ENCODE measurements at regions not wholly inside any gene's neighbourhood (a gene's known extent, or its start where the extent isn't known, plus 50 kb on each side); places are given as distances from the start of the nearest gene placed in this dataset.
"Not testable (repeated sequence)": the region's sequence is repeated elsewhere in the genome, so short reads cannot be mapped to it uniquely, and the experiment has no call there.

GRCh38 chr1:170448661-170449158 is 83.3 kb upstream of the GORAB start:
- no peaks in the 10 kb centered on the region for H3K4me1 ChIP-seq (ENCODE audit: control insufficient read depth in 3 of 3, insufficient read depth in 2 of 3, low read depth in 1 of 3, low read length in 2 of 3)
- DNase-seq = no peak
- no peaks in the 10 kb centered on the region for H3K27me3 ChIP-seq (ENCODE audit: control insufficient read depth in 3 of 3, insufficient read depth in 3 of 3, low read length in 3 of 3)
- no peak overlapping the region for H3K4me3 ChIP-seq (ENCODE audit: low read depth in 1 of 3, low read length in 3 of 3)
- no peaks in the 10 kb centered on the region for H3K9me3 ChIP-seq (ENCODE audit: control insufficient read depth in 2 of 2, insufficient read depth in 1 of 2, low read depth in 1 of 2, low read length in 1 of 2)
- FAIRE-seq = no peak
- no peak overlapping the region for H3K27ac ChIP-seq (ENCODE audit: low read depth in 1 of 3, low read length in 2 of 3)
- no peaks in the 10 kb centered on the region for H3K36me3 ChIP-seq (ENCODE audit: control insufficient read depth in 3 of 3, insufficient read depth in 2 of 3, low read depth in 1 of 3, low read length in 3 of 3)

DNA sequence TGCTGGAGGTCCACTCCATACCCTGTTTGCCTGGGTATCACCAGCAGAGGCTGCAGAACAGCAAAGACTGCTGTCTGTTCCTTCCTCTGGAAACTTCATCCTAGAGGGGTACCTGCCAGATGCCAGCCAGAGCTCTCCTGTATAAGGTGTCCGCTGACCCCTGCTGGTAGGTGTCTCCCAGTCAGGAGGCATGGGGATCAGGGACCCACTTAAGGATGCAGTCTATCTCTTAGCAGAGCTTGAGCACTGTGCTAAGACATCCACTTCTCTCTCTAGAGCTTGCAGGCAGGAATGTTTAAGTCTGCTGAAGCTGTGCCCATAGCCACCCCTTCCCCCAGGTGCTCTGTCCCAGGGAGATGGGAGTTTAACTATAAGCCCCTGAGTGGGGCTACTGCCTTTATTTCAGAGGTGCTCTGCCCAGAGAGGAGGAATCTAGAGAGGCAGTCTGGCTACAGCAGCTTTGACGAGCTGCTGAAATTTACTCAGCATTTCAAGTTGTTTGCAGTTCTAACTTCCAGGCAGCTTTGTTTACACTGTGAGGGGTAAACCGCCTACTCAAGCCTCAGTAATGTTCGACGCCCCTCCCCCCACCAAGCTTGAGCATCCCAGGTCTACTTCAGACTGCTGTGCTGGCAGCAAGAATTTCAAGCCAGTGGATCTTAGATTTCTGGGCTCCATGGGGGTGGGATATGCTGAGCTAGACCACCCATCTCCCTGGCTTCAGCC is 74.5 kb upstream of the GORAB start:
- H3K9me3 ChIP-seq (ENCODE audit: control insufficient read depth in 2 of 2, insufficient read depth in 1 of 2, low read depth in 1 of 2, low read length in 1 of 2); H3K4me1 ChIP-seq (ENCODE audit: control insufficient read depth in 3 of 3, insufficient read depth in 2 of 3, low read depth in 1 of 3, low read length in 2 of 3); FAIRE-seq; H3K27ac ChIP-seq (ENCODE audit: low read depth in 1 of 3, low read length in 2 of 3); H3K36me3 ChIP-seq (ENCODE audit: control insufficient read depth in 3 of 3, insufficient read depth in 2 of 3, low read depth in 1 of 3, low read length in 3 of 3); H3K4me3 ChIP-seq (ENCODE audit: low read depth in 1 of 3, low read length in 3 of 3); H3K27me3 ChIP-seq (ENCODE audit: control insufficient read depth in 3 of 3, insufficient read depth in 3 of 3, low read length in 3 of 3): not testable (repeated sequence)
- 45 to 62% (median 48%) methylated on average over 5 of the region's 5 CpGs for WGBS, 3 donors
- peak; percentile 1 to 23 for DNase-seq

DNA sequence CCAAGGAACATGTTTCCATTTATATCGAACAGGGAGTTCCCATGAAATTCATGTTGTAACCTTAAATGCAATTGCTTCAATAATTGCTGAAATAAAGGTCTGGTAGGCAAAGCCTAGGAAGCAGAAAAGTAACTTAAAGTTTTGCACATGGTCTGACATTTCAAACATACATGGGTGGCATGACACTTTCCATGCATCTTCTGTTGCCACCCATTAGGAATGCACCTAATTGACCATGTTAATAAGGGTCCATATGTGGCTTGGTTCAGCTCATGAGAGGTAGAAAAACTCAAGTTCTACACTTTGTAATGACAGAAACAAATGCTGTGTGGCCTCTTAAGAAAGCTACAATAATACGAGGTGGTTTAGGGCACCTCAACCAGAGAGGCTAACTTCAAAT is 72.0 kb upstream of the GORAB start:
- FAIRE-seq (no peak), DNase-seq (no peak)
- H3K27me3 ChIP-seq (ENCODE audit: control insufficient read depth in 3 of 3, insufficient read depth in 3 of 3, low read length in 3 of 3) = no peaks in the 10 kb centered on the region
- WGBS, 3 donors = 38 to 42% (median 39%) methylated on average over 2 of the region's 2 CpGs
- H3K27ac ChIP-seq (ENCODE audit: low read depth in 1 of 3, low read length in 2 of 3) = no peak overlapping the region
- H3K36me3 ChIP-seq (ENCODE audit: control insufficient read depth in 3 of 3, insufficient read depth in 2 of 3, low read depth in 1 of 3, low read length in 3 of 3) = no peaks in the 10 kb centered on the region
- no peaks in the 10 kb centered on the region for H3K9me3 ChIP-seq (ENCODE audit: control insufficient read depth in 2 of 2, insufficient read depth in 1 of 2, low read depth in 1 of 2, low read length in 1 of 2)
- no peak overlapping the region for H3K4me3 ChIP-seq (ENCODE audit: low read depth in 1 of 3, low read length in 3 of 3)
- H3K4me1 ChIP-seq (ENCODE audit: control insufficient read depth in 3 of 3, insufficient read depth in 2 of 3, low read depth in 1 of 3, low read length in 2 of 3) = no peaks in the 10 kb centered on the region

- 67 to 72% (median 70%) methylated on average over 2 of the region's 2 CpGs for WGBS, 3 donors
- Histone ChIP-seq H3K4me3 (ENCODE audit: low read depth in 1 of 3, low read length in 3 of 3) (no peak overlapping the region), H3K36me3 (ENCODE audit: control insufficient read depth in 3 of 3, insufficient read depth in 2 of 3, low read depth in 1 of 3, low read length in 3 of 3) (no peaks in the 10 kb centered on the region), H3K27me3 (ENCODE audit: control insufficient read depth in 3 of 3, insufficient read depth in 3 of 3, low read length in 3 of 3) (no peaks in the 10 kb centered on the region), H3K27ac (ENCODE audit: low read depth in 1 of 3, low read length in 2 of 3) (no peak overlapping the region), H3K9me3 (ENCODE audit: control insufficient read depth in 2 of 2, insufficient read depth in 1 of 2, low read depth in 1 of 2, low read length in 1 of 2) (no peaks in the 10 kb centered on the region), H3K4me1 (ENCODE audit: control insufficient read depth in 3 of 3, insufficient read depth in 2 of 3, low read depth in 1 of 3, low read length in 2 of 3) (no peaks in the 10 kb centered on the region)
- DNase-seq = no peak
- no peak for FAIRE-seq
These were observed 71.4 kb upstream of the GORAB start for GRCh38 chr1:170460414-170461155.

- Histone ChIP-seq H3K4me1 (ENCODE audit: control insufficient read depth in 3 of 3, insufficient read depth in 2 of 3, low read depth in 1 of 3, low read length in 2 of 3) (no peaks in the 10 kb centered on the region), H3K36me3 (ENCODE audit: control insufficient read depth in 3 of 3, insufficient read depth in 2 of 3, low read depth in 1 of 3, low read length in 3 of 3) (no peaks in the 10 kb centered on the region), H3K9me3 (ENCODE audit: control insufficient read depth in 2 of 2, insufficient read depth in 1 of 2, low read depth in 1 of 2, low read length in 1 of 2) (no peaks in the 10 kb centered on the region), H3K27me3 (ENCODE audit: control insufficient read depth in 3 of 3, insufficient read depth in 3 of 3, low read length in 3 of 3) (no peaks in the 10 kb centered on the region), H3K4me3 (ENCODE audit: low read depth in 1 of 3, low read length in 3 of 3) (no peak overlapping the region), H3K27ac (ENCODE audit: low read depth in 1 of 3, low read length in 2 of 3) (no peak overlapping the region)
- no peak for DNase-seq
- FAIRE-seq = no peak
- 83 to 91% (median 90%) methylated on average over 1 of the region's 1 CpG for WGBS, 3 donors
These were observed 70.6 kb upstream of the GORAB start for GRCh38 chr1:170461291-170461747.

- H3K36me3 ChIP-seq (ENCODE audit: control insufficient read depth in 3 of 3, insufficient read depth in 2 of 3, low read depth in 1 of 3, low read length in 3 of 3) = no peaks in the 10 kb centered on the region
- H3K27me3 ChIP-seq (ENCODE audit: control insufficient read depth in 3 of 3, insufficient read depth in 3 of 3, low read length in 3 of 3) = no peaks in the 10 kb centered on the region
- no peaks in the 10 kb centered on the region for H3K4me1 ChIP-seq (ENCODE audit: control insufficient read depth in 3 of 3, insufficient read depth in 2 of 3, low read depth in 1 of 3, low read length in 2 of 3)
- H3K27ac ChIP-seq (ENCODE audit: low read depth in 1 of 3, low read length in 2 of 3) = no peak overlapping the region
- 71 to 79% (median 79%) methylated on average over 4 of the region's 4 CpGs for WGBS, 3 donors
- no peak overlapping the region for H3K4me3 ChIP-seq (ENCODE audit: low read depth in 1 of 3, low read length in 3 of 3)
- no peak for DNase-seq
- no peaks in the 10 kb centered on the region for H3K9me3 ChIP-seq (ENCODE audit: control insufficient read depth in 2 of 2, insufficient read depth in 1 of 2, low read depth in 1 of 2, low read length in 1 of 2)
- no peak for FAIRE-seq
These were observed 70.1 kb upstream of the GORAB start for GRCh38 chr1:170461762-170462384.

DNA sequence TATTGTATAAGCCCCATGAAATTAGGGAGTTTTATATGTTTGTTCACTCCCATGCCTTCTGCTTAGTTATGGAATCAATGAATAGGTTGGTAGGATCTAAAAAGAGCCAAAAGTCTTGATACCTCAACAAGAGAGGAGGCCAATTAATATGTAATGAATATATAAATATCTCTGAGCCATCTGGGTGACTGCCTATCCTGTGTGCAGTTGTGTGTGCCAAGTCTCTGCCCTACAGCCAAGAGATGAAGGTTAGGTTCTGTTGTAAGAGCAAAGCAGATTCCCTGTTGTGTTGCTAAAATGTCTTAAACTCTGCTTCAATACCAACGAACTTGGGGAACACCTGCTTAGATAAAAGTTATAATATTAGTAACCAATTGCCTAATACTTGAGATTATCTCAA is 61.8 kb upstream of the GORAB start:
- H3K4me3 ChIP-seq (ENCODE audit: low read depth in 1 of 3, low read length in 3 of 3) = no peak overlapping the region
- DNase-seq (no peak), FAIRE-seq (no peak)
- no peaks in the 10 kb centered on the region for H3K36me3 ChIP-seq (ENCODE audit: control insufficient read depth in 3 of 3, insufficient read depth in 2 of 3, low read depth in 1 of 3, low read length in 3 of 3)
- no peaks in the 10 kb centered on the region for H3K4me1 ChIP-seq (ENCODE audit: control insufficient read depth in 3 of 3, insufficient read depth in 2 of 3, low read depth in 1 of 3, low read length in 2 of 3)
- no peaks in the 10 kb centered on the region for H3K9me3 ChIP-seq (ENCODE audit: control insufficient read depth in 2 of 2, insufficient read depth in 1 of 2, low read depth in 1 of 2, low read length in 1 of 2)
- no peaks in the 10 kb centered on the region for H3K27me3 ChIP-seq (ENCODE audit: control insufficient read depth in 3 of 3, insufficient read depth in 3 of 3, low read length in 3 of 3)
- WGBS, 3 donors = 17 to 44% (median 30%) methylated on average over 1 of the region's 1 CpG
- no peak overlapping the region for H3K27ac ChIP-seq (ENCODE audit: low read depth in 1 of 3, low read length in 2 of 3)

GRCh38 chr1:170471398-170472053 is 60.4 kb upstream of the GORAB start:
- H3K4me1 ChIP-seq (ENCODE audit: control insufficient read depth in 3 of 3, insufficient read depth in 2 of 3, low read depth in 1 of 3, low read length in 2 of 3) = no peaks in the 10 kb centered on the region
- no peaks in the 10 kb centered on the region for H3K36me3 ChIP-seq (ENCODE audit: control insufficient read depth in 3 of 3, insufficient read depth in 2 of 3, low read depth in 1 of 3, low read length in 3 of 3)
- 0 to 47% (median 8%) methylated on average over 1 of the region's 1 CpG for WGBS, 3 donors
- H3K27me3 ChIP-seq (ENCODE audit: control insufficient read depth in 3 of 3, insufficient read depth in 3 of 3, low read length in 3 of 3) = no peaks in the 10 kb centered on the region
- DNase-seq (no peak), FAIRE-seq (no peak)
- no peak overlapping the region for H3K4me3 ChIP-seq (ENCODE audit: low read depth in 1 of 3, low read length in 3 of 3)
- no peak overlapping the region for H3K27ac ChIP-seq (ENCODE audit: low read depth in 1 of 3, low read length in 2 of 3)
- H3K9me3 ChIP-seq (ENCODE audit: control insufficient read depth in 2 of 2, insufficient read depth in 1 of 2, low read depth in 1 of 2, low read length in 1 of 2) = no peaks in the 10 kb centered on the region

Measured in small intestine (tissue), 7 donors.